Skeletal muscle cell (primary cell): ENCODE measurements at regions not wholly inside any gene's neighbourhood (a gene's known extent, or its start where the extent isn't known, plus 50 kb on each side); places are given as distances from the start of the nearest gene placed in this dataset.

Experiments used
- DNase-seq: peaks from one replicate; pipeline ENCODE4 v3.0.0-alpha.2; 2010; ENCODE audit warnings: low read depth
- H3K4me3 ChIP-seq: 2 replicates; pipeline ENCODE4 v1.5.1; 2011; ENCODE audit warnings: low read depth, mild to moderate bottlenecking, control low read depth, low read length, moderate library complexity

DNA sequence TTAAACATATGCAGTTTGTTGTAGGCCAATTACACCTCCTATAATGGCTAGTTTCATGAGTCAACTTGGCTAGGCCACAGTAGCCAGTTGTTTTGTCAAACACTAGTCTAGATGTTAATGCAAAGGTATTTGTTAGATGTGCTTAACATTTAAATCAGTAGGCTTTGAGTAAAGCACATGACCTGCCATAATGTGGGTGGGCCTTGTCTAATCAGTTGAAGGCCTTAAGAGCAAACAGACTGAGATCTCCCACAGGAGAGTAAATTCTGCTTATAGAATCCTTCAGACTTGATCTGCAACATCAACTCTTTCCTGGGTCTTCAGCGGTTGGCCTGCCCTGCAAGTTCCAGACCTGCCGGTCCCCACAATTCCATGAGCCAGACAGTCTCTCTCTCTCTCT is 1345.9 kb downstream of the BRD1 start:
- no peak for DNase-seq
- H3K4me3 ChIP-seq = no peak overlapping the region

DNA sequence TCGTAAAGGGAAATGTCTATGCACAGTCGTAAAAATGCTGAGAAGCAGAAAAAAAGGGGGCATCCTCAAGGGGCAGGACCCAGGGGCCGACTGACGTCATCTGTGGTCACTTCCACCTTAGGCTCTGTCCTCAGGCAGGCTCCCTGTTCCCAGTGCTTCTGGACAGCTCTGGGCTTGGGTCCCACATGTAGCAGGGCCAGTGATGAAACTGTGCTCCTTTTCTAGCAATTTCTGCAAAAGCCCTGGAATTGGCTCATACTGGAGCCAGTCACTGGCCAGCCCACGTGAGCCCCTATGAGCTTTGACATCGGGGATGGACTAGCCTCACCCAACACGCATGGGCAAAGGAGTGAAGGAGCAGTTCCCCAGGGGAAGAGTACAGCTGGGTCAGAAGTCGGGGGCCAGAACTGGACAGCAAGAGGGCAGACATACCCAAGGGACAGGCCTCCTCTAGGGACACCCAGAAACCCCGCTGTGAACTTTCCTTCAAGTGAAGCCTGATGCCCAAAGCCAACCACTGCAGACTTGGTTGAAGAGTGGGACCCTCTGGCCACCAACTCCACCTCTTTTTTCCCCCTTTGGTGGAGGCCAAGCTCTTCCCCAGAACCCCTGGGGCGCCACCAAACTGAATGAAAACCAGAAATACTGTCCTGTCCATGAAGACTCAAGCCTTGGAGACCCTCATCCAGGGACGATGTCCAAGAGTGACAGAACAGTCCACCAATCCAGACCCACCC is 1349.0 kb downstream of the BRD1 start:
- no peak for DNase-seq
- H3K4me3 ChIP-seq = no peak overlapping the region

DNA sequence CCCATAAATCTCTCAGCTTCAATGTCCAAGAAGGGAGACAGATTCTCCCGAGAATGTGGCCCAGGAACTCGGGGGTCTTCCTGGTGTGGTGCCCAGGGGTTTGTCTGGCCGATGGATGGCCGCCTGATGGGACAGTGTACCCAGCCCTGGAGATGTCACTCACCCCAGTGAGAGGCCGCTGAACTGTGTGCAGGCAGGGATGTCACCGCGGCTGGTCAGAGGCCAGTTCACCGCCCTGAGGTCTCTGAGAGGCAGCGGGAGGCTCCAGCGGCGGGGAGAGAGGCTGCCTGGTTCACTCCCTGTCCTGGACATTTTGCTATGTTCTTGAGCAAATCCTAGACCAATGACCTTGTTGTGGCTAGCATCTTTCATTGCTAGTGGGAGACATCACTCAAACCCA is 1349.5 kb downstream of the BRD1 start:
- DNase-seq = no peak
- no peak overlapping the region for H3K4me3 ChIP-seq

DNA sequence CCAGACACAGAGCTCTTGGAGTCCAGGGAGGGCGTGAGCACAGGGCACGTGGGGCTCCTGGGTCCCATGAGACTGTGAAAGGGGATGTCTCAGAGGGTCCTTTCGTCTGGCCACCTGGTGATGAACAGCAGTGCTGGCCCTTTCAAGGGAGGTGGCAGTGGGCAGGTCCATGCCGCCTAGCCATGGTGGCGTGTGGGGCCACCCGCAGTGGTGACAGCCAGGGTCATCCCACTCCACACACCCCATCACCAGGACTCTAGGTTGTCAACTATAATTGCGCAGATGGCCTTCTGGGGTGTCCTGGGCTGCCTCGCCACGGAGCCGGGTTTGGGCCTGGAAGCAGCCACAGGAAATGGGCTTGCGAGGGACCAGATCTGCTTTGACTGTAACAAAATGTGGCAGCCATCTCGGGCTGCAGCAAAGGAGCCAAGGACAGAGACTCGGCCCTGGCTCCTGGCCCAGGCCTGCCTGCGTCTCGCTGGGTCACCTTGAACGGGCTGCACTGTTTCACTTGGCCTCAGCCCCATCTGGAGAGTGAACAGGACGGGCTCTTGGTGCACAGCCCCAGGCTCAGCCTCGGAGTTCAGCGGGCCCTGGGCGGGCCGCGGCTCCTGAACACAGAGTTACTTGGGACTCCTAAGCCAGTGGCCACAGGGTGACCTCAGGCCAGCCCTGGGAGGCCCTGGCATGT is 1350.5 kb downstream of the BRD1 start:
- DNase-seq = no peak
- H3K4me3 ChIP-seq = no peak overlapping the region

GRCh38 chr22:48476577-48476976 is 1351.1 kb downstream of the BRD1 start:
- H3K4me3 ChIP-seq = no peak overlapping the region
- no peak for DNase-seq

GRCh38 chr22:48475661-48476345 is 1351.9 kb downstream of the BRD1 start:
- H3K4me3 ChIP-seq = no peak overlapping the region
- no peak for DNase-seq

DNA sequence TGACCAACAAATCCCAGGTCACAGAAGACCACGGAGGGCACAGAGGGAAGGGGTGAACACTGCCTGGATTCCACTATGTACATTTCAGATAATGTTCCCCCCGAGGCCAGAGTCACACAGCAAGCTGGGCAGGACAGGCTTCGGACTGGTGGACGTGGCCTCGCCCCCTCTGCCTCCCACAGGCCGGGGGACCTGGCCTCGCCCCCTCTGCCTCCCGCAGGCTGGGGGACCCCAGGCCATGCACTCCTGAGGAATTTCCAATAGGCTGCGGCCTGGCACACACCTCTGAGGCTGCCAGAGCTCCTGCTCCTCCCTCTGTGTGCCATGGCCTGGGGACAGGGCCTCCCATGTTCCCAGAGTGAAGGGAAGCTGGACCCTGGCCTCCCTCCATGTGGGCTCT is 1352.8 kb downstream of the BRD1 start:
- H3K4me3 ChIP-seq = no peak overlapping the region
- DNase-seq = no peak

DNA sequence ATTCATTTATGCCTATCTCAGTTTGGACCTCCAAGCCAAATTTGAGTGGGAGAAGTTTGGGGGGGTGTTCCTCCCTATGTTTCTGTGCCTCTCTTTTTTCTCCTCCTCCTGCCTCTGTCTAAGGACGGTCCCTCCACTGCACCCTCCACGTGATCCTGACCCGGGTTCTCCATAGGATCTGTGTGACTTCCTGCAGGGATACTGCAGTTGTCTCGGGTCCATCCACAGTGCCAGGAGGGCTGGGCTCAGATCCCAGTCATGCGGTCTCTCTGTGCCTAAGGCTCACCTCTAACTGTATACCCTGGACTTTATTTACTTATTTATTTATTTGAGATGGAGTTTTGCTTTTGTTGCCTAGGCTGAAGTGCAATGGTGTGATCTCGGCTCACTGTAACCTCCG is 1354.5 kb downstream of the BRD1 start:
- DNase-seq = no peak
- no peak overlapping the region for H3K4me3 ChIP-seq

GRCh38 chr22:48464246-48464645 is 1363.4 kb downstream of the BRD1 start:
- no peak for DNase-seq
- H3K4me3 ChIP-seq = no peak overlapping the region

DNA sequence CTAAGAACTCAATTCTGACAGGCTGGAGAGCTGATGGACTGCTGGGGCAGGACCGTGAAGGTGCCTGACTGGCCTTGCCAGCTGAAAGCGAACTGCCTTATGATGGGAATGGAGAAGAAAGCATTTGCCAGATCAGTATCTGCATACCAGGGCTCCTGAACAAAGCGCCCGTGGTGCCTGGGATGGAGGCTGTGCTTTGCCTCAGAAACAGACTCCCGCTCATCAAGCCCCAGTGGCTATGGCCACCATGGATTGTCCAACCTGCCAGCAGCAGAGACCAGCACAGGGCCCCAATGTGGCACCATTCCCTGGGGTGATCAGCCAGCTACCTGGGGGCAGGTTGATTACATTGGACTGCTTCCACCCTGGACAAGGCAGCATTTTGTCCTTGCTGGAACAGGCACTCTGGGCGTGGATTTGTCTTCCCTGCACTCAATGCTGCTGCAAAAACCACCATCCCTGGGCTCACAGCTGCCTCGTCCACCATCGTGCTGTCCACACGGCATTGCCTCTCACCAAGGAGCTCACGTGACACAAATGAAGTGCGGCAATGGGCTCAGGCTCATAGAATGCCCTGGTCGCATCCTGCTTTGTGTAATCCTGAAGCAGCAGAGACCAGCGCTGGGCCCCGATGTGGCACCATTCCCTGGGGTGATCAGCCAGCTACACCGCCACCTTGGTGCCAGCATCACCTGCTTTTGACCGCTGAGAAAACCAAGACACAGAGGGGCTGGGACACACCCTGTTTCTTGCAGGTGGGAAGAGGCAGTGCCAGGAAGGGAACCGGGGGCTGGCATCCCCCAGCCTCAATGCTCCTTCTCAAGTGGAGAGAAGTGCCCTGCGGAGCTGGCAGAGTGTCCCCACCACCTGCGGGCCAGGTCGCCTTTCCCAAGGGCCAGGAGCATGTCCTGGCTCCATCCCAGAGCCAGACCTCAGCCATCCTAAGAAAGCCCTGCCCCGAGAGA is 1367.5 kb downstream of the BRD1 start:
- no peak overlapping the region for H3K4me3 ChIP-seq
- no peak for DNase-seq

GRCh38 chr22:48459259-48459658 is 1368.4 kb downstream of the BRD1 start:
- no peak for DNase-seq
- H3K4me3 ChIP-seq = no peak overlapping the region

DNA sequence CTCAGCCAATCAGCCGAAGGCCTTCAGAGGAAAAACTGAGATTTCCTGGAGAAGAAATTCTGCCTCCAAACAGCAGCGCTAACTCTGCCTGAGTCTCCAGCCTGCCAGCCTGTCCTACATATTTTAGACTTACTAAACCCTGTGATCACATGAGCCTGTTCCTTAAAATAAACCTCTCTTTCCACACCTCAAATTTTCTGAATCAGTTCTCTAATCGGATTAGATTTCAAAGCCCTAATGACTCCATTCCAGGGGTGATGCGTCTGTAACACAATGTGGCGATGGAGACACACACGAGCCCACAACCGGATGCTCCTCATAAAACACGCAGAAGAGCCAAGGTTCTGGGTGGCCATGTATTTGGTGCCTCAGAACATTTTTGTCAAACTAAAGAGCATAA is 1371.2 kb downstream of the BRD1 start:
- H3K4me3 ChIP-seq = no peak overlapping the region
- DNase-seq = no peak

DNA sequence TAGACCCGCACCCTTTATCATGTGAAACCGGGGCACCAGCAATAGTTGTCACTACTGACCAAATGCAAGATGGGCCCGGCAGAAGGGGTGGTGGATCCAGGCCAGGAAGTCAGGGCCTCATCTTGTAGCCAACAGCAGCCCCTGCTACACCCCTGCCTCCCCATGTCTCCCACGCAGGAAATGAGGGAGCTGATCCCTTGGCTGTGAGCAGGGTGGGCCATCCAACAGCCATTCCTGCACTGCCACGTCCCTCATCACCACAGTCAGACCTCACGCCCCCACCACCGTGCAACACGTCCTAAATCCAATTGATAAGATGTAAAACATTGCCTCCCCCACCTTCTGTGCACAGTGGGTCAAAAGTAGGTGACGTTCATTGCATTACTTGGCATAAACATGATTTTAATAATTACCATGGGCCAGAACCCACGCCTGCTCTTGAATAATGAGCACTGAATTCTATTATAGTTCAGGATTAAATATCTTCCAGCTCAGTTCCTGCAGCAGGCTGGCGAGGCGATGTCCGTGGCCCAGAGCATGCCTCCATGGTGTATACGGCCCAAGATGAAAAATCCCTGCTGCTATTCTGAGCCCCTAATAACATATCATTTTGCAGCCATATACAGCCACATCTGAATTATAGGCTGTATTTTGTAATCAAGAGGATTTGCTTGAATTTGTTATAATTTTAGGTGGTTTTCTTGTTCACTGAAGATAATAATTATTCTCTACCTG is 1373.8 kb downstream of the BRD1 start:
- DNase-seq = no peak
- H3K4me3 ChIP-seq = no peak overlapping the region

- no peak overlapping the region for H3K4me3 ChIP-seq
Measured at GRCh38 chr22:48453171-48453570, 1374.5 kb downstream of the BRD1 start.

DNA sequence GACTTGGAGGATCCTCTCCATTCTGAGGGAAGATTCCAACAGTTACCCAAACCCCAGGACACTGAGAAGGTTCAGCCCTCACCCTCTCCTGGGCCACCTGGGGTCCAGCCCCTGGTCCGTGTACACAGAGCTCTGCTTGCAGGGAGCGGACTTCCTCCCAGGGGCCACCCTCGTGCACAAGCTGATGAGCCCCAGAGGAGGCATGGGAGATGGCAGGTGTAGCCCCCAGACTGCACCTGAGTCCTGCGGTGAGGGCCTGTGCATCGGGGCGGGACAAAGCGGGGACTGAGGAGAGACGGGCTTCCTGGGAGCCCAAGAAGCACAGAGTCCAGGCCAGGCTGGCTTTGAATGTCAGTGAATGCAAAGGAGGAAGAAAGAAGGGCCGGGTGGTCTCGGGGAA is 1374.9 kb downstream of the BRD1 start:
- no peak for DNase-seq
- H3K4me3 ChIP-seq = no peak overlapping the region

More at GRCh38 chr22:48453171-48453570, 1374.5 kb downstream of the BRD1 start:
- no peak for DNase-seq

GRCh38 chr22:48451891-48452290 is 1375.8 kb downstream of the BRD1 start:
- no peak overlapping the region for H3K4me3 ChIP-seq
- no peak for DNase-seq

- DNase-seq = no peak
Measured at GRCh38 chr22:48450188-48450825, 1377.4 kb downstream of the BRD1 start.

DNA sequence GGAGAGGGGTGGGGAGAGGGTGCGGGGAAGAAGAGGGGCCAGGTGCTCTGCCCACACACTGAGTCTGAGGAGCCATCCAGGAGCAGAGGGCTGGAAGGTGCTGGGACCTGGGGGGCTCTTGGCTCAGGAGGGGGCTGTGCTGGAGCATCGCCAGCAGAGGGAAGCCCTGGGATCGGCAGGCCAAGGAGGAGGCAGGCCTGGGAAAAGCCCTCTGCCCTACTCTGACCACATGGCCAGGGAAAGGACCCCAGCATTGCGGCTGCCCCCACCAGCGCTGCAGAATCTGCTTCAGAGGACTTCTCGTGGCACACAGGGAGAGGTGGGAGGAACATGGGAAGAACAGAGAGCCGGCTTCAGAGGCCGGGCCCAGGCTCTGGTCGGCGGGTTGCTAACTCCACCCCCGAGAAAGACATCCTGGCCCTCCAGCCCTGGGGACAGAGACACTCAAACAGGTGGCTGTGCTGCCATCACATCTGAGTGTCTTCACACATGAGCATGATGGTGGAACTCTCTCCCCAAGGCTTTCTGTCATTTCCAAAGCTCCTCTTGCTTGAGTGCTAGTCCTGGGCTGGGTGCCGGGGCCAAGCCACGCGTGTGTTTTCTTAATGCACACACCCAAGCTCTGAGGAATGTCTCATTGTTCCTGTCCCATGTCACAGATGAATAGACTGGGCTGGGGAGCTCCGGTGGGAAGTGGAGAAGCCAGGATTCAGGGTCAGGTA is 1378.0 kb downstream of the BRD1 start:
- DNase-seq = no peak
- H3K4me3 ChIP-seq = no peak overlapping the region

More at GRCh38 chr22:48450188-48450825, 1377.4 kb downstream of the BRD1 start:
- no peak overlapping the region for H3K4me3 ChIP-seq
